ENCODE measurements at regions not wholly inside any gene's neighbourhood (a gene's known extent, or its start where the extent isn't known, plus 50 kb on each side); places are given as distances from the start of the nearest gene placed in this dataset.

DNA sequence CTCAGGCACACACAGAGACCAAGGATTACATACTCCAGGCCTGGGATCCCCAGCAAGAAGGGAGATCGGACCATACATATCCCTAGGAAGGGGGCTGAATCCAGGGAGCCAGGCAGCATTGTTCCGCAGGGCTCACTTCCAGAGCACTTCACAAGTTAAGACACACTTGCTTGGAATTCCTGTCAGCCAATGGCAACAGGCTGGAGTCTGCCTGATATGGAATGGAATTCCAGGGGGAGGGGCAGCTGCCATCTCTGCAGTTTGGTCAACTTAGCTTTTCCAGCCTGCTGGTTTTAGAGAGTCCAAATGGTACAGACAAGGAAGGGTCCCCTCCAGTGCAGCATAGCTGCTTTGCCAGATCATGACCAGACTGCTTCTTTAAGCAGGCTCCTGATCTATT lies 290.0 kb upstream of the GLI3 start:
- no TSS peak for BruUV-seq (replicated peaks)
- Histone ChIP-seq H3K27me3 (ENCODE audit: control insufficient read depth in 2 of 2, insufficient read depth in 2 of 2, low read length in 2 of 2) (no peaks in the 10 kb centered on the region), H3K36me3 (ENCODE audit: control insufficient read depth in 2 of 2, extremely low read depth in 1 of 2, insufficient read depth in 2 of 2, low read length in 2 of 2) (no peaks in the 10 kb centered on the region), H4K20me1 (replicated peaks; ENCODE audit: control insufficient read depth, extremely low read depth, insufficient read depth, low read length) (no peaks in the 10 kb centered on the region), H2AFZ (ENCODE audit: low read depth, low read length) (no peak overlapping the region), H3K9me3 (replicated peaks; ENCODE audit: control insufficient read depth, insufficient read depth, low read length) (no peaks in the 10 kb centered on the region), H3K79me2 (ENCODE audit: control insufficient read depth, insufficient read depth, low read length) (no peaks in the 10 kb centered on the region), H3K27ac (ENCODE audit: insufficient read depth, low read depth, low read length) (no peak overlapping the region), H3K9me1 (replicated peaks; ENCODE audit: control insufficient read depth, extremely low read depth, insufficient read depth, low read length) (no peaks in the 10 kb centered on the region), H3K4me1 (ENCODE audit: control insufficient read depth, extremely low read depth, insufficient read depth, low read length) (no peaks in the 10 kb centered on the region), H3K4me2 (ENCODE audit: insufficient read depth, low read length) (no peak overlapping the region), H3K4me3 (replicated peaks in 1 of 3; ENCODE audit: insufficient read depth in 1 of 3, low read depth in 1 of 3, low read length in 3 of 3) (no peak overlapping the region), H3K9ac (replicated peaks; ENCODE audit: extremely low read depth, insufficient read depth, low read length) (no peak overlapping the region)
- dilution Hi-C loops (cut with MboI; ENCODE audit: extremely low pct_ligation_motif_present, low sequenced_read_pairs): no loop called here
- intact Hi-C loops (cut with micrococcal nuclease): no loop called here
- FAIRE-seq (no peak), DNase-seq (ENCODE audit: low read depth, low spot score) (no peak)
- ChIA-PET POLR2A (no interaction called here), CTCF (interaction anchor here (0.8 kb wide), 1 partner anchor 9 kb away, joined by 3 read pairs; no protein-coding TSS in a partner anchor)
- TF ChIP-seq MYC (IDR thresholded peaks at IDR 0.05; ENCODE audit: low read depth, low read length): no peak
- TF ChIP-seq JUN (IDR thresholded peaks at IDR 0.05; ENCODE audit: borderline replicate concordance, insufficient read depth, insufficient read length, low read depth): no peak
- TF ChIP-seq, protein P1, sequence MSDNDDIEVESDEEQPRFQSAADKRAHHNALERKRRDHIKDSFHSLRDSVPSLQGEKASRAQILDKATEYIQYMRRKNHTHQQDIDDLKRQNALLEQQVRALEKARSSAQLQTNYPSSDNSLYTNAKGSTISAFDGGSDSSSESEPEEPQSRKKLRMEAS (IDR thresholded peaks at IDR 0.05; ENCODE audit: insufficient read depth, insufficient read length): no peak
- no peak for TF ChIP-seq FOS (IDR thresholded peaks at IDR 0.05; ENCODE audit: borderline replicate concordance, insufficient read depth, low read length)
- no peak for TF ChIP-seq GATA2 (IDR thresholded peaks at IDR 0.05; ENCODE audit: insufficient read depth, insufficient read length, low read depth, low read length)
- TF ChIP-seq POLR2A (IDR thresholded peaks at IDR 0.05; ENCODE audit: low read depth, low read length): no peak
- TF ChIP-seq, protein P2, sequence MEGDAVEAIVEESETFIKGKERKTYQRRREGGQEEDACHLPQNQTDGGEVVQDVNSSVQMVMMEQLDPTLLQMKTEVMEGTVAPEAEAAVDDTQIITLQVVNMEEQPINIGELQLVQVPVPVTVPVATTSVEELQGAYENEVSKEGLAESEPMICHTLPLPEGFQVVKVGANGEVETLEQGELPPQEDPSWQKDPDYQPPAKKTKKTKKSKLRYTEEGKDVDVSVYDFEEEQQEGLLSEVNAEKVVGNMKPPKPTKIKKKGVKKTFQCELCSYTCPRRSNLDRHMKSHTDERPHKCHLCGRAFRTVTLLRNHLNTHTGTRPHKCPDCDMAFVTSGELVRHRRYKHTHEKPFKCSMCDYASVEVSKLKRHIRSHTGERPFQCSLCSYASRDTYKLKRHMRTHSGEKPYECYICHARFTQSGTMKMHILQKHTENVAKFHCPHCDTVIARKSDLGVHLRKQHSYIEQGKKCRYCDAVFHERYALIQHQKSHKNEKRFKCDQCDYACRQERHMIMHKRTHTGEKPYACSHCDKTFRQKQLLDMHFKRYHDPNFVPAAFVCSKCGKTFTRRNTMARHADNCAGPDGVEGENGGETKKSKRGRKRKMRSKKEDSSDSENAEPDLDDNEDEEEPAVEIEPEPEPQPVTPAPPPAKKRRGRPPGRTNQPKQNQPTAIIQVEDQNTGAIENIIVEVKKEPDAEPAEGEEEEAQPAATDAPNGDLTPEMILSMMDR (IDR thresholded peaks at IDR 0.05; ENCODE audit: extremely low read depth in 1 of 2, insufficient read depth in 1 of 2, low read depth in 1 of 2, low read length in 2 of 2): no peak
- no peak for TF ChIP-seq EZH2 (IDR thresholded peaks at IDR 0.05; ENCODE audit: borderline replicate concordance, low read depth, low read length, severe bottlenecking)
- no peak for TF ChIP-seq POLR2AphosphoS5 (IDR thresholded peaks at IDR 0.05; ENCODE audit: insufficient read depth, low read depth, low read length)
